Mucosa of gallbladder (tissue), 1 donor: ENCODE measurements at regions not wholly inside any gene's neighbourhood (a gene's known extent, or its start where the extent isn't known, plus 50 kb on each side); places are given as distances from the start of the nearest gene placed in this dataset.
"Not testable (repeated sequence)": the region's sequence is repeated elsewhere in the genome, so short reads cannot be mapped to it uniquely, and the experiment has no call there.

ENCODE experiments used
- DNase-seq: peaks from one replicate; pipeline ENCODE4 v3.0.0-alpha.2; 2020; ENCODE audit warnings: low spot score
- donor health status: DM: no; HTN: no; CAD: no.

DNA sequence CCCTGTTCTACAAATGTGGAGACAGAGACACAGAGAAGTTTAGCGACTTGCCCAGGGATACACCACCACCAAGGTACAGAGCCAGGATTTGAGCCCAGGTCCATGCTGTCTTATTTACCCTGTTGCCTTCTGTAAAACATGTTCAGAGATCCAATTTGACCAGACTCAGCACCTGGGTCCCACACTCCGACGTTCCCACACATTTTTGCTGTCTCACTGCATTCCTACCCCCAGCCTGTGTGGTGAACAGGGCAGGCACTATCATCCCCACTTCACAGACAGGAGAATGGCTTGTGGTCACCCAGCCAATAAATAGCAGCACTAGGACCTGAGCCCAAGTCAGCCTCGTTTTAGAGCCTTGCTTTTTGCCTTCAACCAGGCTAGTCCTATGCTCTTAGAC lies 102.8 kb downstream of the PJA1 start:
- DNase-seq = no peak

DNA sequence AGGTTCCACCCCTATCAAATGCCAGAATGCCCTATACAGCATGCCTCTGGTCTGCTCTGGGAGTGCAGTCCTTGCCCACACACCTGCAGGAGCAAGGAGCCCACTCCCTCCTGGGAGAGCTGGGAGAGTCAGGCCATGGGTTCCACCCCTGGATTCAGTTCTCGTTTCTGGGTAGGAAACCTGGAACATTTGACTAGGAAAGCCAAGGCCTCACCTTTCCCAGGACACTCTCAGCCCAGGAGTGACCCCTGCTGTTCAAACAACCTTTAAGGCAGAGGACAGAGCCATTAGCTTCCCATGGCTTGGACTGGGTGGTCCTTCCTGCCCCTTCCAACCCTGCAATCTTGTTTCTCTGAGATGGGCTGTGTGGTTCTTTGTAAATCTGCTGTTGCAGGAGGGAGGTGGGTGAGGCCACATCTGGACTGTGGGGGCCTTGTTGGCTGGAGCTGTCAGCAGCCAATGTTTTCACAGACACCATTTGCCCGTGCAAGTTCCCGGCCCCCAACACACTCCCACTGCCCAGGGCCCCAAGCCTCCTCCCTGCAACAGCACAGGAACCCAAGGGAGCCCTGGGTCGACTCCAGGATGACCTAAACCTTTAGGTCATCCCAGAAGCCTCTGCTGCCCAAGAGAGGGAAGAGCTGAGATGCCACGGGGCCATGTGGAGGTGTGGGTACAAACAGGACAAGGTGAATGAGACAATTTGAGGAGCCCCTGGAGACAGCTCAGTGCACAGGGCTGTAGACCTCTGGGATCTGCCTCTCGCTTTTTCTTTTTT lies 104.4 kb downstream of the PJA1 start:
- DNase-seq = peak; percentile 27

DNA sequence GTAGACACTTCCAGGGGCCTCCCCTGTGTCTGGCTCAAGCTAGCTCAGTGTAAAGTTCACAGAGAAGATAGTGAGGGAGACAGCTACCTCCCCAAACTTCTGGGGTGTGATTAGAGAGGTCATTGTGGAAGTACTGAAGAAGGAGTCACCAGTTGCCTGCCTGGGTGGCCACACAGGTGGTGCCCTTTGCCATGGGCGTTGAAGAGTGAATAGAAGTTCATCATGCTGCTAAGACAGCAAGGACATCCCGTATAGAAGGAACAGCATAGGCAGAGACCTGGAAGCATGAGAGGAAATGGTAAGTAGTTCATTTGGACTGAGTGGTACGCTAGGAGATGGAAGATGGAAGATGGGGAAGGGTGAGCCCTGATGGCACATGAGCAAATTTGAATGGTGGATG lies 110.1 kb downstream of the PJA1 start:
- no peak for DNase-seq

DNA sequence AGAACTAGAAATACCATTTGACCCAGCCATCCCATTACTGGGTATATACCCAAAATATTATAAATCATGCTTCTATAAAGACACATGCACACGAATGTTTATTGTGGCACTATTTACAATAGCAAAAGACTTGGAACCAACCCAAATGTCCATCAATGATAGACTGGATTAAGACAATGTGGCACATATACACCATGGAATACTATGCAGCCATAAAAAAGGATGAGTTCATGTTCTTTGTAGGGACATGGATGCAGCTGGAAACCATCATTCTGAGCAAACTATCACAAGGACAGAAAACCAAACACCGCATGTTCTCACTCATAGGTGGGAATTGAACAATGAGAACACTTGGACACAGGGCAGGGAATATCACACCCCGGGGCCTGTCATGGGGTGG lies 110.8 kb downstream of the PJA1 start:
- not testable (repeated sequence) for DNase-seq

DNA sequence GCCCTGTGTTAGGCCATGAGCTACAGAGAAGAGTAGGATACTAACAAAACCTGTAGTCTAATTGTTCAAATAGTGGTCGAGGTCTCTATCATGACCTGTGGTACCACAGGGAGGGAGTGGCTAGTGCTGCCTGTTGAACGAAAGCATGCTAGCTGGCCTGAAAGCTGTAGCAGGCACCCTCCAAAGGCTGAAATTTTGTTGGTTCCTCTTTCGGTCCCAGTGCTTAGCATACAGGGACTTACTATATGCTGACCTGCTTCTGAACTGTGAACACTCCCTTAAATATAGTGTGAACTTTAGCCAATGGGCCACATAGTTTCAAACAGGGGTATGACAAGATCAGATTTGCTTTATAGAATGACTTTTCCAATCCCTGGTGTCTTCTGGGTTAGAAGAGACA lies 113.4 kb downstream of the PJA1 start:
- DNase-seq = no peak

DNA sequence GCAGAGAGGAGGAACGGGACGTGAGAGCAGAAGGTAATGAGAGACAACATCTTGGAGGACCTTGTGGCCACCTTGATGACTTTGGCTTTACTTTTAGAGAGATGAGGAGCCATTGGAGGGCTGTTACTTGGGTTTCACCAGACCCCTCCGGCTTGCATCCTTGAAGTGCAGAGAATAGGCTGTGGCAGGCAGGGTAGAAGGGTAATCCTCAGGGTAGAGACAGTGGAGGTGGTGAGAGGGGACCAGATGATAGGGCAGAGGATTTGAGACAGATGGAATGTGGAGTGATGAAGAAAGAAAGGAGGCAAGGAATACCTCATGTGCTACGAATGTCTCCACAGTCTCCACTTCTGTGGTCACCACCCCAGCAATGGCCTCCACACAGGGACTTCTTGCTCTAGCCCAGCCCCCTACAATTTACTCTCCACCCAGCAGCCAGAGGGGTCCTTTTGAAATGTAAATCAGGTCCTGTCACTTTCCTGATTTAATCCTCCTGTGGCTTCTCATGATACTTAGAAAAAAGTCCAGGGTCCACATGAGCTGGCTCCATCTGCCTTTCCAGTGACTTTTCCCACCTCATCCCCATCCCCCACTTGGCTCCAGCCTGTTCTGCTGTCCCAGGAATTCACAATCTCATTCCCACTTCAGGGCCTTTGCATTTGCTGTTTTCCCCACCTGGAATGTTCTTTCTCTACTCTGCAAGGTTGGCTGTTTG lies 115.0 kb downstream of the PJA1 start:
- DNase-seq = no peak

DNA sequence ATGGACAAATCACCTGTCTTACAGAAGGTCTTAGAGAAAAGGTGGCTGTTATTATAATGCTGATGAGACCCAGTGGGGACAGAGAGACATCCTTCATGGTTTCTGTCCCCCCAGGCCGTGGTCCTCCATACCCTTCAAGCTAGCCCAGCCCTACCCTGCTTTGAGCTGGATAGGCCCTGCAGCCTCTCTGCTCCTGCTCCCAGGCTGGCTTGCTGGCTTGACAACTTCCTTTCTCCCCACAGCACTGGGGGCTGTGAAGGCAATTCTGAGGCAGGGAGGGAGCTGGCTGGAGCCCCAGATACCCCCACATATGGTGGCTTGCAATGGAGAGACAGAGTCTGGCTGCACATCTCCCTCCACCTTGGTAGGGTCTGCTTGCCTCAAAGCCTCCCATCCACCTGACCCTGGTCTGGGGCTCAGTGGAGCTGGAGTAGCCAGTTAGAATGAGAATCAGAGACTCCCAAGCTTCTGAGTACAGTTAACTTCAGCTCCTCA lies 118.2 kb downstream of the PJA1 start:
- DNase-seq = no peak

DNA sequence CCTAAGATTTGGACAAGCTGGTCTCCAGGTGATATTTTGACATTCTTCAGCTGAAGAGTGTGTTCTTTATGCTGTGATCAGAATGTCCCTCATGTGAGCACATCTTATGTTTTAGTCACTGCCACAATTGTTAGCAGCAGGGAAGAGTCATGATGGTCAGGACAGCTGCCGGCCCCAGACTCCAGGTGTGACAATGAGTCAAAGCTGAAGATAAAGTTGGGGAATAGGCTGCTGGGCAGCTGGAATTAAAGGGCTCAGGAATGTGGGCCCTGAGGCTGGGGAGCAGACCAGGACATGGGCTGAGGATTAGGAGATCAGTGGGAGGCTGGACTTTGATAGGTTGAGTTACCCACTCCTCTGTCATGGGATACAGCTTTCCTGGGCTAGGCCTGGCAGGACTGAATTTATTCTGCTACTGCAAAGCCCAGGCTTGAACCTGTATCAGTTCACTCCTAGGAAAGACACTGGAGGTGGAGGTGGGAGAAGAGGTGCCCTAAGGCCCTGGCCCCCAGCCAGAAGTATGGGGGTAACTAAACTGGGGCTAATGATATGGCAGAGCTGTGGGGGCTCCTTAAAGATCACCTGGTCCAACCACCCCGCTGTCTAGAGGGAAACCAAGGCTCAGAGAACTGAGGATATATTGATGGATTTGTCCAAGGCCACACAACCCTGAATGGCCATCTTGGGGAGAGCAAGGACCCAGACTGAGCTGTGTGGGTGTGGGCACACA lies 119.5 kb downstream of the PJA1 start:
- DNase-seq = no peak

DNA sequence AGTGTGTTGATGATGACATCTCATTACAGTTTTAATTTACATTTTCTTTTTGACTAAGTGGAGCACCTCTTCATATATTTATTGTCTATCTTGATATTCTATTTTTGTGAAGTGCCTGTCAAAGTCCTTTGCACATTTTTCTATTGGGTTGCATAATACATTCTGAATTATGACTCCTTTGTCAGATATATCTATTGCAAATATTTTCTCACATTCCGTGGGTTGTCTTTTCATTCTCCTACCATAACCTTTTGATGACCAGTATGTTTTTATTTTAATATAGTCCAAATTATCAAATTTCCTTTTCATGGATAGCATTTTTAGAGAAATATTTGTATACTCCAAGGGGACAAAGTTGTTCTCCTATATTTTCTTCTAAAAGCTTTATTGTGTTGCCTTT lies 126.4 kb downstream of the PJA1 start:
- DNase-seq = no peak

DNA sequence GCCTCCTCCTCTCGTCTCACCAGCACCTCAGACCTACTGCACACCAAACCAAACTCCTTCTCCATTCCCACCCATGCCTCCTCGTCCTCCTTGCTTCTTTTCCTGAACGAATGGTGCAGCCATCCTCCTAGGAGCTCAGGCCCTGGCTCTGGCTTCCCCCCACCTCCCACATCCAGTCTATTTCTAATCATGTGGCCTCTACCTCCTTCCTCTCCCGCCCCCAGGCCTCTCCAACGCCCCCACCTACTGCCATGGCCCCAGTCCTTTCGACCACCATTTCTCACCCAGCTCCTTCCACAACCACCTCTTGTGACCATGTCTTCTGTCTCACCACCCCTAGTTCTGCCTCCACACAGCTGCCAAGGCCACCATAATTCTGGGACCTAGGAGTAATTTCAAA lies 127.1 kb downstream of the PJA1 start:
- no peak for DNase-seq

DNA sequence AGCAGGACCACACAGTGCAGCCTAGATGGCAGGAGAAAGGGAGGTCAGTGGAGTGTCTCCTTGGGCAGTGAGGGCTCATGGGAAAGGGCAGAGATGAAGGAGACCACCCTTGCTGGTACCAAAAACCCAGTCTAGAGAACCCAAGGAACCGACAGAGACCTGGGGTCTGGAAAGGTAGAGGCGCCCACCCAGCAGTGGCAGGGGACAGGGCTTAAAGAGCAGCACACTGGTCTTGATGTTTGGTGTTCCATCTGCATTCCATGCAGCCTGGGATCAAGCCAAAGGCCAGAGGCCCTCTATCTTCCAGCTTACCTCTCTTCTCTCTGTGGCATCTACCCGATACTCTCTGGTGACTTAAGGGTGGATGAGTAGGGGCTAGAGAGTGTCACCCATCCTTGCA lies 127.5 kb downstream of the PJA1 start:
- no peak for DNase-seq

DNA sequence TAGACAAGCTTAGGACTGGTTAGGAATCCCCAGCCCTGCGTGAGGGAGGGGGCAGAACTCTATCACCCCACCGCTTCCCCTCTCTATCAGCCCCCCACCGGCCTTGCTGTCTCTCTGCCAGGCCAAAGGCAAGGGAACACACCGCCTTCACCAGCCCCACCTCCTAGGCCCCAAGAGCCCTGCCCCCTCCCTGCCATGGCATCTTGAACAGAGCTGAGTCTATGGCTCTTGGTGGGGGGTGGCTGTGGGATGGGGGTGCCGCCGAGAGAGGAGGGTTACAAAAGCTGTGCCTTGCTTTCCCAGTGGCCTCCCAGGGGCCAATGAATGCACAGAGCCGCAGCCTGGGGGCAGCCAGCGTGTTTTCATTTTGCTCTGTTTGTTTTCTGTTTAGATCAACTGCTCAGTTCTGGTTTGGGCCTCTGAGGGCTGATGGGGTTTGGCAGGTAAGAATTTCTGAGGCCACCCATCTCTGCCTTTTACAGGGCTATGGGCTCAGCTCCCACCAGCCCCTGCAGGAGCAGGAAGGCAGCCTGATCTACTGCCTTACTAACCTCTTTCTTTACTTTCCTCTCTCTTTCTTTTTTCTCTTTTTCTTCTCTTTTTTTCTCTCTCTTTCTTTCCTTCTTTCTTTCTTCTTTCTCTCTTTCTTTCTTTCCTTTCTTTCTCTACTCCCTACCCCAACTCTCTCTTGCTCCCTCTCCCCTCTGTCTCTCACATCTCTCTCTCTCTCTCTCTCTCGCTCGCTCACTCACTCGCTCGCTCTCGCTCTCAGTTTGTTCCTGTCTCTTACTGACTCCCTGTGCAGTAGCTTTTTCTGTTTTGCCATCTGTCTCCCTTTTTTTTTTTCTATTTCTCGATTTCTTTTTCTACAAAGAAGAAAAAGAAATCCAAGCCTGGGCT lies 128.3 kb downstream of the PJA1 start:
- no peak for DNase-seq

DNA sequence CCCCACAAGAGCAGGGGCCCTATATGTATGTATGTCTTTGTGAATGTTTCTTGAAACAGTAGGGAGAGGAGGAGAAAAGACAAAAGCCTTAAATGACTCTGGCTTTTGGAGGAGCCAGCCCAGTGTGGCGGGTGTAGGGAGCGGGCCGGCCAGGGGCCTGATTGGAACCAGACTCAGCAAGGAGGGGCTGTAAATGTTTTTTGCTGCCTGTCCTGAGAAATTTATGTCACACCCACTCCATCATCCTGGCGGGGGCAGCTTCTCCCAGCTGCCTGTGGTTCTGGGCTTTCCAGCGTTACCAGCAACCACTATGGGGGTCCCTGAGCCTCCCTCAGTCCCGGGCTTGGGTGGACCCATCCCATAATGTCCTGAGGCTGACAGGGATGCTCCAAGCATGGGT lies 130.8 kb downstream of the PJA1 start:
- DNase-seq = peak; percentile 4

DNA sequence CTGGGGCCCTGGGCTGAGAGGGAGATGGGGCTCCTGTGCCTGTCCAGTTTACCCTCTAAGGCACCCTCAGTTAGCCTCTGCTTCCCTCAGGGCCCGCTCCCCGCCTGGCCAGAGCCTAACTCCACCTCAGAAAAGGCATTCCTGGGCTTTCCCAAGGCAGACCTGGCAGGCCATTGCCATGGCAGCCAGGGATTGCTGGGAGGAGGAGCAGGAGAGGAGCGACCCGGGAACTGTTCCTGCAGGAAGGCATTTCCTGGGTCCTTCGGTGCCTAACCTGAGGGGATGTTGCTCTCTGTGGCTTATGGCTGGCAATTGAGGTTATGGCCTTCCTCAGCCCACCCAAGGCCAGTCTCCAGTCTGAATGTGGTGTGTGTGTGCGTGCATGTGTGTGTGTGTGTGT lies 131.3 kb downstream of the PJA1 start:
- peak; percentile 7 for DNase-seq

DNA sequence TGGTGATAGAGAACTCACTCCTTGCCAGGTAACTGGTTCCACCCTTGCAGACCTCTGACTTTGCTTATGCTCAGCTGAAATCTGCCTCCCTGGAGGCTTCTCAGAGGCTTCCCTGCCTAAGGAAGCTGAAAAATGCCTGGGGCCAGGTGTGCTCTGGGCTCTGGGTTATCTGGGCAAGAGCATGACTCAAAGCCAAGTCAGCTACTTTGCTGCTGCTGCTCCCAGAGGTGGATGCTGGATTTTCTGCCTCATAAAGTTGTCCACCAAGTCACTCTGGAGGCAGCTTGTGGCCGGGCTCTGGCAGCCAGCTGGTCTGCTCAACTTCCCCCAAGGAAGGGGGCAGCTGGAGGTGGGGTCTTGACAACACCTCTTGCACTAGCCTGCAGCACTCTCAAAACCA lies 132.7 kb downstream of the PJA1 start:
- DNase-seq = peak; percentile 7

DNA sequence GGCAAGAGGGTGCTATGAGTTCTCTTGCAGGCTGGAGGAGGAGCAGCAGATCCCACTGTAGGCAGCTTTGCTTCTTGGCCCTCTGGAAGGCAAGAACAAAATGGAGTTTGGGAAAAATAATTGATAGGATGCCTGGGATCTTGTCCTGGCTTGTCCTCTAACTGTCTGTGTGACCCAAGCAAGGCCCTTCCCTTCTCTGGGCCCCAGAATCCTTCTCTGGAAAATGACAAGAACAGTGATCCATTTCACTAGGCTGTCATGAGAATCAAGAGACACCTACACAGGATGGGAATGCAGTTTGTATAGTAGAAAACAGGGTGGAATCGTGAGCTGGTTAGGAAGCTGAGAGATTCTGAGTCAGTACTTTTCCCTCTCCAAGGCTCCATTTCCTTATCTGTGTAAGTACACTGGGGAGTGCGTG lies 133.3 kb downstream of the PJA1 start:
- DNase-seq = no peak

DNA sequence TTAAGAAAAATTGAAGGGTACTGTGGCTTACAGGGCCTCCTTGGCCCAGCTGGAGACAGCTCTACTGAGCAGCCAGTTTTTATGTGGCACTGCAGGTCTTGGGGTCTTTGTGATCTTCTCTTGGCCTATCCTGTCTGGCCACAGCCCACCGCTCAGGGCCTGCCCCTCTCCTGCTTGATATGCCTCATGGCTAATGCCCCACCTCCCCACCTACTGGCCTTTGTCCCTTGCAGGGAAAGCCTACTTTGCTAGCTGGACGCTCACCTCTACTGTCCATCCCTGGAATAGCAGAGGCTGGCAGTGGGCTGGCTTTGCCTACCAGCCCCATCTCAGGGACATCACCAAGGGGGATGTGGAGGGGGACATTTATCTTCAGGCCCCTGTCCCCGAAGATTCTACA lies 134.1 kb downstream of the PJA1 start:
- peak; percentile 16 for DNase-seq

DNA sequence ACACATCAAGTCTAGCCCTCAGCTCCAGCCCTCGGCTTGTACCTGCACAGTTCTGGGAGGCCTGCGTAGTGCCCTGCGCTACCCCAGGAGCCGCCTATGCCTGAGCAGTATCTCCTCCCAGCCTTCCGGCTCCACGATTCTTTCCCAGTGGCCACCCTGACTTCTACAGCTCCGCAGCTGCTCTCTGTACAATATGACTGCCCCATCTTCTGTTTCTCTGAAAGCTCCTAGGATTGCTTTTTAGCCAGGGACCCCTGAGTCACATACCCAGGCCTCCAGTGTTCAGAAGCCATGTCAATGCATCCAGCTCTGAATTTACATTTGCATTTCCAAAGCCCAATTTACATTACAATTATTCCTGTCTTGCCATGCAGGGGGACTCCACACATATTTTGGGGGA lies 135.5 kb downstream of the PJA1 start:
- DNase-seq = no peak

DNA sequence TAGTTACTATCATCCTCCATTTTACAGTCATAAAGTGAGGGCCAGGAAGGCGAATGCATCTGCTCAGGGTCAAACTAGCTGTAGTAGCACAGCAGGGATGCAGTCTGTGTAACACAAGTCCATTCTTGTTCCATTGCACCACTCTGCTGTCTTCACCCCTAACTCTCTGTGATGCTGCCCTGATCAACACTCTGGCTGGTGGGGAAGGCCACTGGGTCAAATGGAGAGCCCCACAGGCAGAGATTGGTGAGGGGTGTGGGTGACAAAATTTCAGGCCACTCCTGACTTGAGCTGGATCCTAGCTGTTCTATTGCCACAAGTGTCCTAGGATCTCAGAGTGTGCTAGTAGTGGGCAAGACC lies 136.5 kb downstream of the PJA1 start:
- peak; percentile 4 for DNase-seq

DNA sequence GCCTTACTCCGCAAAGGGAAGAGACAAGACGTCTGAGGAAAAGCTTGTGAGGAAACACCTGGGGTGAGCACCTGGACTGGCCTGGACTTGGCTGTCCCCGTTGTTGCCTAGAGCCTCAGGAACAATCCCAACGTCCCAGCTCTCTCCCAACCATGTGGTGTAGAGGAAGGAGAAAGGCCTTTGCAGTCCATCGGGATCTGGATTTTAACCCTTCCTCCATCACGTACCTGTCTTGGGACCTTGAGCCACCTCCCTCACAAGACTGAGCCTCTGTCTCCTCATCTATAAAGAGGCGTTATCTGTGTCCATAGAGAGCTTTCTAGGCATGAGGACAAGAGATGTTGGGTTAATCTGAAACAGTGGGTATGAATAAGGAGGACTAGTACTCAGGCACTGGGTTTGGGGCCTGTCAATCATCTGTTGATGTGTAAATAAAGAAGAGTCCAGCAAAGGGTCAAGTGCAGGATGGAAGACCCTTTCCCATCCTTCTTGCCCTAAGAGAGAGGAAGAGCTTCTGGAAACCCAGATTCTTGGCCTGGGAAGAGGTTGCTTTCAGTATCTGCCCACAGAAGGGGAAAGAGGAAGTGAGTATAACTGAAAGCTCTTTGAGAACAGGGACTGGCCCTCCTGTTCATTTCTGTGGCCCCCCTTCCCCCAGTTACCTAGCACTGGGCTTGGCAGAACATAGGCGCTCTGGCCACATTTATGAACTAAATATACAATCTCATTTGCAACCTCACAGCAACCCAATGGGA lies 137.1 kb downstream of the PJA1 start:
- peak; percentile 9 for DNase-seq
